Hypothalamus (tissue), 51 donors: ENCODE measurements at regions not wholly inside any gene's neighbourhood (a gene's known extent, or its start where the extent isn't known, plus 50 kb on each side); places are given as distances from the start of the nearest gene placed in this dataset.
"Not testable (repeated sequence)": the region's sequence is repeated elsewhere in the genome, so short reads cannot be mapped to it uniquely, and the experiment has no call there.

ENCODE experiments used
- DNase-seq, 51 donors: peaks; one replicate each; lab custom pipeline; 2025; lab: John Stamatoyannopoulos, UW

GRCh38 chr3:20370273-20371063, 184.5 kb upstream of the SGO1 start:
- DNase-seq, result not testable (repeated sequence)

- no peak for DNase-seq
These were observed 175.0 kb upstream of the SGO1 start for GRCh38 chr3:20361000-20361399.

GRCh38 chr3:20353286-20353685, 167.3 kb upstream of the SGO1 start:
- DNase-seq, result no peak

- DNase-seq, result no peak
These were observed 166.7 kb upstream of the SGO1 start for GRCh38 chr3:20352546-20353179.

GRCh38 chr3:20350449-20350848, 164.4 kb upstream of the SGO1 start:
- DNase-seq, result no peak

- DNase-seq, result no peak
These were observed 160.9 kb upstream of the SGO1 start for GRCh38 chr3:20346916-20347315.

- DNase-seq, result no peak
These were observed 160.4 kb upstream of the SGO1 start for GRCh38 chr3:20346369-20346768.

- DNase-seq, result no peak
These were observed 158.5 kb upstream of the SGO1 start for GRCh38 chr3:20344400-20344959.

GRCh38 chr3:20343790-20344189, 157.8 kb upstream of the SGO1 start:
- no peak for DNase-seq

- DNase-seq, result peak in 44 of 51 donors; percentile 1 to 84 (median 32)
These were observed 154.4 kb upstream of the SGO1 start for GRCh38 chr3:20340324-20340928.

- DNase-seq, result no peak
These were observed 150.6 kb upstream of the SGO1 start for GRCh38 chr3:20336572-20336971.

GRCh38 chr3:20334842-20335241, 148.8 kb upstream of the SGO1 start:
- no peak for DNase-seq

- no peak for DNase-seq
These were observed 141.9 kb upstream of the SGO1 start for GRCh38 chr3:20327889-20328288.

- DNase-seq, result no peak
These were observed 140.5 kb upstream of the SGO1 start for GRCh38 chr3:20326541-20326940.

GRCh38 chr3:20325563-20325962, 139.6 kb upstream of the SGO1 start:
- DNase-seq, result no peak

- DNase-seq, result no peak
These were observed 138.9 kb upstream of the SGO1 start for GRCh38 chr3:20324664-20325478.

GRCh38 chr3:20323307-20323927, 137.4 kb upstream of the SGO1 start:
- DNase-seq, result no peak

GRCh38 chr3:20322085-20322484, 136.1 kb upstream of the SGO1 start:
- no peak for DNase-seq

GRCh38 chr3:20321391-20322047, 135.5 kb upstream of the SGO1 start:
- no peak for DNase-seq

- no peak for DNase-seq
These were observed 134.5 kb upstream of the SGO1 start for GRCh38 chr3:20320489-20320888.
